HFFc6 (cell line): ENCODE measurements at regions not wholly inside any gene's neighbourhood (a gene's known extent, or its start where the extent isn't known, plus 50 kb on each side); places are given as distances from the start of the nearest gene placed in this dataset.

ENCODE experiments used
- DNase-seq: peaks from one replicate; pipeline ENCODE4 v3.0.0-alpha.2; 2018
- H3K27ac Mint-ChIP-seq: 2 replicates; pipeline ENCODE4 v1.8.0; 2020; ENCODE audit warnings: mild to moderate bottlenecking, mixed read lengths
- H3K27me3 Mint-ChIP-seq: 2 replicates; pipeline ENCODE4 v1.8.0; 2021; ENCODE audit warnings: mild to moderate bottlenecking, moderate library complexity, mixed read lengths; ENCODE audit not compliant: insufficient read depth
- H3K36me3 Mint-ChIP-seq: 2 replicates; pipeline ENCODE4 v1.8.0; 2021; ENCODE audit warnings: low read depth, mixed read lengths
- H3K4me1 Mint-ChIP-seq: 2 replicates; pipeline ENCODE4 v1.8.0; 2020; ENCODE audit warnings: low read depth, mixed read lengths
- H3K4me3 Mint-ChIP-seq: 2 replicates; pipeline ENCODE4 v1.8.0; 2020; ENCODE audit warnings: mild to moderate bottlenecking, moderate library complexity, mixed read lengths
- H3K9me3 Mint-ChIP-seq: 2 replicates; pipeline ENCODE4 v1.8.0; 2020; ENCODE audit warnings: mild to moderate bottlenecking, mixed read lengths
- CTCF ChIP-seq: fragments of 200-600 bp; sonication (generic); IDR thresholded peaks from 2 replicates; pipeline ENCODE4 v1.5.0; 2021; ENCODE audit warnings: antibody characterized with exemption, mild to moderate bottlenecking

GRCh38 chr4:177569434-177569833, 127.2 kb upstream of the AGA start:
- peak; percentile 0 for DNase-seq
- TF ChIP-seq CTCF, result no peak
- peak overlapping the region; percentile 3; the same call in 1 of the 2 replicates for H3K4me3 Mint-ChIP-seq
- H3K27ac Mint-ChIP-seq, result peak overlapping the region; percentile 49
- peaks cover 37% of the 10 kb centered on the region for H3K4me1 Mint-ChIP-seq
- no peaks in the 10 kb centered on the region for H3K36me3 Mint-ChIP-seq
- no peaks in the 10 kb centered on the region for H3K9me3 Mint-ChIP-seq
- no peaks in the 10 kb centered on the region; the same call in 1 of the 2 replicates for H3K27me3 Mint-ChIP-seq

DNA sequence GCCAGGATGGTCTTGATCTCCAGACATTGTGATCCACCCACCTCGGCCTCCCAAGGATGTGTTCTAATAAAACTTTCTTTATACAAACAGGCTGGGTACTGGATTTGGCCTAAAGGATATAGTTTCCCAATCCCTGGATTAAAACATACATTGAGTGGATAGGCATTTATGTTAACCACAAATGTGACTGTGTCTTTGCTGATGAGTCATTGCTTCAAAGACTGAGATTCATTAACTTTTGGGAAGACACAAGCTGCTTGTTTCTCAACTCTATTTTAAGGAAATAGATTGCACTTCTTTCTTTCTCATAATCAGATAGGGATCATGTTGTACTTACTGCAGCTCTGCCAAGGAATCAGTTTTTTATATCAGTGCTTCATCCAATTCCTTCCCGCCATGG, 131.3 kb upstream of the AGA start:
- Mint-ChIP-seq H3K4me3 (peak overlapping the region; percentile 33), H3K4me1 (peaks cover 52% of the 10 kb centered on the region), H3K27me3 (no peaks in the 10 kb centered on the region; the same call in 1 of the 2 replicates), H3K36me3 (no peaks in the 10 kb centered on the region), H3K27ac (peak overlapping the region; percentile 70), H3K9me3 (no peaks in the 10 kb centered on the region)
- no peak for TF ChIP-seq CTCF
- peak; percentile 92 for DNase-seq

GRCh38 chr4:177574446-177574845, 132.2 kb upstream of the AGA start:
- TF ChIP-seq CTCF, result no peak
- H3K27me3 Mint-ChIP-seq, result no peaks in the 10 kb centered on the region; the same call in 1 of the 2 replicates
- peaks cover 42% of the 10 kb centered on the region for H3K4me1 Mint-ChIP-seq
- no peak overlapping the region for H3K27ac Mint-ChIP-seq
- peak overlapping the region; percentile 33 for H3K4me3 Mint-ChIP-seq
- H3K36me3 Mint-ChIP-seq, result no peaks in the 10 kb centered on the region
- no peaks in the 10 kb centered on the region for H3K9me3 Mint-ChIP-seq
- DNase-seq, result peak; percentile 2

GRCh38 chr4:177579649-177580048, 137.4 kb upstream of the AGA start:
- H3K4me1 Mint-ChIP-seq, result peaks cover 24% of the 10 kb centered on the region
- no peak for DNase-seq
- H3K27me3 Mint-ChIP-seq, result no peaks in the 10 kb centered on the region; the same call in 1 of the 2 replicates

DNA sequence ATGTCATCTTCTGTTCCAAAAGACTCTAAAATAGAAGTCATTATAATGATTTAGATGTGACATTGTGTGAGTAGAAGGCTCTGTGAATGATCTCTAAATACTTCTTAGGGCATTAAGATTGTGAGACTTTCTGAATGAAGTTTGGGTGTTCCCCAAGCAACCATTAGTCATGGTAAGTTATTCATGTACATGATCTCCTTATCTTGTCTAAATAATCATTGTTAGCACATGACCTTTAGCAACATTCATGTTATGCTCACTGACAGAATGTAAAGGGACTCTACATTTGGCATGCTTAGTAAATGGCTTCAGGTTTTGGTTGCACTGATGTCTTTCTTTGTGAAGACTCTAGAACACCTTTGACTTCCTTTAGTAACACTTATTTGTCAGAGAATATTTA, 140.8 kb upstream of the AGA start:
- no peaks in the 10 kb centered on the region for H3K36me3 Mint-ChIP-seq
- peak; percentile 15 for DNase-seq
- no peak for TF ChIP-seq CTCF
- H3K27me3 Mint-ChIP-seq, result no peaks in the 10 kb centered on the region
- H3K4me3 Mint-ChIP-seq, result no peak overlapping the region
- H3K9me3 Mint-ChIP-seq, result no peaks in the 10 kb centered on the region
- peaks cover 12% of the 10 kb centered on the region for H3K4me1 Mint-ChIP-seq
- no peak overlapping the region for H3K27ac Mint-ChIP-seq

More at GRCh38 chr4:177579649-177580048, 137.4 kb upstream of the AGA start:
- no peaks in the 10 kb centered on the region for H3K36me3 Mint-ChIP-seq
- TF ChIP-seq CTCF, result peak; percentile 51
- H3K27ac Mint-ChIP-seq, result no peak overlapping the region
- no peak overlapping the region for H3K4me3 Mint-ChIP-seq
- no peaks in the 10 kb centered on the region for H3K9me3 Mint-ChIP-seq

GRCh38 chr4:177587989-177588388, 145.8 kb upstream of the AGA start:
- Mint-ChIP-seq H3K27ac (no peak overlapping the region), H3K27me3 (no peaks in the 10 kb centered on the region), H3K36me3 (no peaks in the 10 kb centered on the region), H3K4me1 (peaks cover 7% of the 10 kb centered on the region), H3K4me3 (no peak overlapping the region), H3K9me3 (no peaks in the 10 kb centered on the region)
- TF ChIP-seq CTCF, result no peak
- no peak for DNase-seq
